ENCODE measurements at regions not wholly inside any gene's neighbourhood (a gene's known extent, or its start where the extent isn't known, plus 50 kb on each side); places are given as distances from the start of the nearest gene placed in this dataset.
A peak's percentile ranks its signal among the peaks of the same experiment; 100 is the strongest.

- Histone ChIP-seq H3K56ac (ENCODE audit: insufficient read length, low read depth, low read length) (no peak overlapping the region), H3K9ac (ENCODE audit: extremely low read depth, insufficient read length, low read length) (no peak overlapping the region), H2AFZ (ENCODE audit: low read length) (no peak overlapping the region), H2BK12ac (ENCODE audit: insufficient read length, low read depth, low read length) (no peak overlapping the region), H3K4me2 (ENCODE audit: insufficient read depth, insufficient read length, low read length) (no peak overlapping the region), H3K79me1 (ENCODE audit: insufficient read depth, low read depth, low read length, poor library complexity, severe bottlenecking) (no peaks in the 10 kb centered on the region), H2AK5ac (ENCODE audit: insufficient read length, low read length) (no peak overlapping the region), H4K8ac (replicated peaks; ENCODE audit: insufficient read length, low read depth, low read length) (no peak overlapping the region), H3K79me2 (ENCODE audit: insufficient read depth, low read length) (no peaks in the 10 kb centered on the region), H3K9me3 (ENCODE audit: control insufficient read depth, low read depth, low read length) (no peaks in the 10 kb centered on the region), H3K27ac (ENCODE audit: insufficient read length, low read depth, low read length) (no peak overlapping the region), H3K23ac (ENCODE audit: insufficient read length, low read depth, low read length) (no peak overlapping the region), H3K18ac (ENCODE audit: insufficient read length, low read depth, low read length) (no peak overlapping the region), H2BK5ac (ENCODE audit: insufficient read length, low read length) (no peak overlapping the region), H4K5ac (ENCODE audit: insufficient read length, low read depth, low read length) (no peak overlapping the region), H2BK120ac (ENCODE audit: low read depth, low read length, poor library complexity, severe bottlenecking) (no peak overlapping the region), H3T11ph (ENCODE audit: low read length) (no peak overlapping the region), H3K4ac (ENCODE audit: low read depth, low read length) (no peak overlapping the region), H2BK20ac (ENCODE audit: low read depth, low read length, poor library complexity, severe bottlenecking) (no peak overlapping the region), H4K20me1 (ENCODE audit: control insufficient read depth, insufficient read depth, insufficient read length) (no peaks in the 10 kb centered on the region), H3K14ac (ENCODE audit: insufficient read depth, low read length) (no peak overlapping the region; the same call in 1 of the 2 replicates), H3K4me1 (ENCODE audit: insufficient read depth, low read length) (peaks cover 6% of the 10 kb centered on the region; the same call in 1 of the 2 replicates), H2BK15ac (ENCODE audit: low read depth, low read length) (no peak overlapping the region), H4K91ac (ENCODE audit: insufficient read length, low read depth, low read length) (no peak overlapping the region), H3K27me3 (ENCODE audit: insufficient read depth, low read length) (no peaks in the 10 kb centered on the region), H3K23me2 (ENCODE audit: insufficient read length, low read depth, low read length, poor library complexity, severe bottlenecking) (no peaks in the 10 kb centered on the region)
- no peak for TF ChIP-seq CTCF (conservative IDR thresholded peaks at IDR 0.05)
- peaks cover 16 to 17% of the 10 kb centered on the region in 2 experiments for H3K4me1 Mint-ChIP-seq
- H3K4me3 Mint-ChIP-seq = no peak overlapping the region
- DNase-seq = no peak
- H3K27me3 Mint-ChIP-seq (ENCODE audit: low read depth) = peaks cover 1% of the 10 kb centered on the region
- no peaks in the 10 kb centered on the region; a peak in 1 of 7 replicates for H3K36me3 Mint-ChIP-seq (ENCODE audit: insufficient read depth in 1 of 3, low read depth in 3 of 3)
- WGBS (ENCODE audit: extremely low coverage, insufficient read length, low lambda C conversion rate) = no CpG with 5 or more reads among the region's 15 CpGs
- H3K9me3 Mint-ChIP-seq = no peaks in the 10 kb centered on the region; a peak in 3 of 5 replicates
- H3K27ac Mint-ChIP-seq = peak overlapping the region in 1 of 3 experiments; percentile 46; a peak in 1 of 7 replicates
Observed at GRCh38 chr20:17849901-17850683, 118.5 kb downstream of the SNX5 start.

Data from H9 (cell line).